ENCODE measurements at regions not wholly inside any gene's neighbourhood (a gene's known extent, or its start where the extent isn't known, plus 50 kb on each side); places are given as distances from the start of the nearest gene placed in this dataset.

GRCh38 chr5:75965292-75965691 is 117.9 kb upstream of the SV2C start:
- Mint-ChIP-seq H3K27me3 (no peaks in the 10 kb centered on the region), H3K36me3 (no peaks in the 10 kb centered on the region), H3K27ac (peak overlapping the region in 1 of 3 donors; percentile 81), H3K9me3 (peaks cover 0 to 11% (median 4%) of the 10 kb centered on the region in 3 donors), H3K4me1 (peaks cover 7 to 22% (median 18%) of the 10 kb centered on the region in 3 donors), H3K4me3 (peak overlapping the region in 2 of 4 donors; percentile 16 to 49)

GRCh38 chr5:75964008-75964407 is 119.2 kb upstream of the SV2C start:
- Mint-ChIP-seq H3K4me3 (peak overlapping the region in 2 of 4 donors; percentile 59 to 83), H3K36me3 (peaks cover 1% of the 10 kb centered on the region), H3K9me3 (peaks cover 0 to 5% (median 4%) of the 10 kb centered on the region in 3 donors), H3K27me3 (no peaks in the 10 kb centered on the region), H3K4me1 (peaks cover 7 to 22% (median 18%) of the 10 kb centered on the region in 3 donors), H3K27ac (peak overlapping the region; percentile 13 to 81 (median 75))

- Mint-ChIP-seq H3K27me3 (no peaks in the 10 kb centered on the region), H3K36me3 (peaks cover 1% of the 10 kb centered on the region), H3K9me3 (peaks cover 0 to 5% (median 5%) of the 10 kb centered on the region in 3 donors), H3K4me1 (peaks cover 7 to 22% (median 18%) of the 10 kb centered on the region in 3 donors), H3K4me3 (peak overlapping the region in 2 of 4 donors; percentile 59 to 83), H3K27ac (peak overlapping the region in 2 of 3 donors; percentile 13 to 17)
Observed at GRCh38 chr5:75963554-75963953, 119.6 kb upstream of the SV2C start.

- Mint-ChIP-seq H3K4me3 (no peak overlapping the region), H3K27ac (no peak overlapping the region), H3K36me3 (peaks cover 1% of the 10 kb centered on the region), H3K27me3 (no peaks in the 10 kb centered on the region), H3K9me3 (peaks cover 2 to 15% (median 3%) of the 10 kb centered on the region in 3 donors), H3K4me1 (peaks cover 7 to 22% (median 18%) of the 10 kb centered on the region in 3 donors)
Observed at GRCh38 chr5:75961818-75962217, 121.4 kb upstream of the SV2C start.

- H3K27me3 Mint-ChIP-seq = no peaks in the 10 kb centered on the region
- peaks cover 1% of the 10 kb centered on the region for H3K36me3 Mint-ChIP-seq
- H3K4me1 Mint-ChIP-seq = peaks cover 7 to 14% (median 11%) of the 10 kb centered on the region in 3 donors
- peaks cover 2 to 17% (median 4%) of the 10 kb centered on the region in 3 donors for H3K9me3 Mint-ChIP-seq
- H3K4me3 Mint-ChIP-seq = no peak overlapping the region
- no peak overlapping the region for H3K27ac Mint-ChIP-seq
Observed at GRCh38 chr5:75960129-75960528, 123.1 kb upstream of the SV2C start.

- H3K9me3 Mint-ChIP-seq = peaks cover 0 to 10% (median 2%) of the 10 kb centered on the region in 3 donors
- H3K36me3 Mint-ChIP-seq = no peaks in the 10 kb centered on the region
- H3K4me3 Mint-ChIP-seq = no peak overlapping the region
- H3K4me1 Mint-ChIP-seq = peaks cover 0 to 3% (median 0%) of the 10 kb centered on the region in 3 donors
- peaks cover 8% of the 10 kb centered on the region for H3K27me3 Mint-ChIP-seq
- H3K27ac Mint-ChIP-seq = no peak overlapping the region
Observed at GRCh38 chr5:75952963-75953362, 130.2 kb upstream of the SV2C start.

GRCh38 chr5:75952291-75952690 is 130.9 kb upstream of the SV2C start:
- peaks cover 0 to 3% (median 0%) of the 10 kb centered on the region in 3 donors for H3K4me1 Mint-ChIP-seq
- peaks cover 0 to 4% (median 2%) of the 10 kb centered on the region in 3 donors for H3K9me3 Mint-ChIP-seq
- no peaks in the 10 kb centered on the region for H3K36me3 Mint-ChIP-seq
- H3K27ac Mint-ChIP-seq = no peak overlapping the region
- H3K4me3 Mint-ChIP-seq = no peak overlapping the region
- H3K27me3 Mint-ChIP-seq = peaks cover 9% of the 10 kb centered on the region

GRCh38 chr5:75951716-75952115 is 131.5 kb upstream of the SV2C start:
- Mint-ChIP-seq H3K36me3 (no peaks in the 10 kb centered on the region), H3K4me3 (no peak overlapping the region), H3K27me3 (peaks cover 11% of the 10 kb centered on the region), H3K4me1 (peaks cover 0 to 3% (median 0%) of the 10 kb centered on the region in 3 donors), H3K9me3 (peaks cover 0 to 2% (median under 1%) of the 10 kb centered on the region in 3 donors), H3K27ac (no peak overlapping the region)

- peaks cover 11% of the 10 kb centered on the region for H3K27me3 Mint-ChIP-seq
- peaks cover 0 to 6% (median 3%) of the 10 kb centered on the region in 3 donors for H3K9me3 Mint-ChIP-seq
- H3K27ac Mint-ChIP-seq = no peak overlapping the region
- no peak overlapping the region for H3K4me3 Mint-ChIP-seq
- H3K4me1 Mint-ChIP-seq = peaks cover 0 to 3% (median 0%) of the 10 kb centered on the region in 3 donors
- no peaks in the 10 kb centered on the region for H3K36me3 Mint-ChIP-seq
Observed at GRCh38 chr5:75951158-75951557, 132.0 kb upstream of the SV2C start.

- no peak overlapping the region for H3K27ac Mint-ChIP-seq
- no peak overlapping the region for H3K4me3 Mint-ChIP-seq
- H3K9me3 Mint-ChIP-seq = peaks cover 3 to 9% (median 4%) of the 10 kb centered on the region in 3 donors
- H3K36me3 Mint-ChIP-seq = no peaks in the 10 kb centered on the region
- H3K27me3 Mint-ChIP-seq = peaks cover 11% of the 10 kb centered on the region
- peaks cover 0 to 3% (median 0%) of the 10 kb centered on the region in 3 donors for H3K4me1 Mint-ChIP-seq
Observed at GRCh38 chr5:75948438-75948837, 134.7 kb upstream of the SV2C start.

- Mint-ChIP-seq H3K9me3 (peaks cover 0 to 2% (median 1%) of the 10 kb centered on the region in 3 donors), H3K4me3 (no peak overlapping the region), H3K27me3 (no peaks in the 10 kb centered on the region), H3K27ac (no peak overlapping the region), H3K36me3 (no peaks in the 10 kb centered on the region), H3K4me1 (no peaks in the 10 kb centered on the region)
Observed at GRCh38 chr5:75940418-75940817, 142.8 kb upstream of the SV2C start.

- no peaks in the 10 kb centered on the region for H3K36me3 Mint-ChIP-seq
- no peak overlapping the region for H3K27ac Mint-ChIP-seq
- H3K9me3 Mint-ChIP-seq = peaks cover 0 to 1% (median 0%) of the 10 kb centered on the region in 3 donors
- peaks cover 2% of the 10 kb centered on the region for H3K27me3 Mint-ChIP-seq
- no peaks in the 10 kb centered on the region for H3K4me1 Mint-ChIP-seq
- no peak overlapping the region for H3K4me3 Mint-ChIP-seq
Observed at GRCh38 chr5:75935572-75935971, 147.6 kb upstream of the SV2C start.

- Mint-ChIP-seq H3K36me3 (no peaks in the 10 kb centered on the region), H3K27ac (no peak overlapping the region), H3K9me3 (peaks cover 0 to 1% (median 0%) of the 10 kb centered on the region in 3 donors), H3K4me1 (no peaks in the 10 kb centered on the region), H3K4me3 (no peak overlapping the region), H3K27me3 (peaks cover 2% of the 10 kb centered on the region)
Observed at GRCh38 chr5:75933489-75933888, 149.7 kb upstream of the SV2C start.

GRCh38 chr5:75931175-75931574 is 152.0 kb upstream of the SV2C start:
- no peaks in the 10 kb centered on the region for H3K4me1 Mint-ChIP-seq
- peaks cover 0 to 2% (median 1%) of the 10 kb centered on the region in 3 donors for H3K9me3 Mint-ChIP-seq
- H3K27ac Mint-ChIP-seq = no peak overlapping the region
- H3K36me3 Mint-ChIP-seq = no peaks in the 10 kb centered on the region
- H3K4me3 Mint-ChIP-seq = no peak overlapping the region
- peaks cover 2% of the 10 kb centered on the region for H3K27me3 Mint-ChIP-seq

GRCh38 chr5:75928992-75929391 is 154.2 kb upstream of the SV2C start:
- no peak overlapping the region for H3K4me3 Mint-ChIP-seq
- H3K4me1 Mint-ChIP-seq = no peaks in the 10 kb centered on the region
- peaks cover 0 to 2% (median 0%) of the 10 kb centered on the region in 3 donors for H3K9me3 Mint-ChIP-seq
- H3K27me3 Mint-ChIP-seq = peaks cover 2% of the 10 kb centered on the region
- peak overlapping the region in 1 of 3 donors; percentile 95 for H3K27ac Mint-ChIP-seq
- H3K36me3 Mint-ChIP-seq = no peaks in the 10 kb centered on the region

GRCh38 chr5:75922480-75922879 is 160.7 kb upstream of the SV2C start:
- no peaks in the 10 kb centered on the region for H3K4me1 Mint-ChIP-seq
- no peaks in the 10 kb centered on the region for H3K36me3 Mint-ChIP-seq
- H3K27ac Mint-ChIP-seq = no peak overlapping the region
- peaks cover 0 to 2% (median 0%) of the 10 kb centered on the region in 3 donors for H3K9me3 Mint-ChIP-seq
- H3K27me3 Mint-ChIP-seq = no peaks in the 10 kb centered on the region
- no peak overlapping the region for H3K4me3 Mint-ChIP-seq
